Glutamatergic neuron (in vitro differentiated cells): ENCODE measurements at regions not wholly inside any gene's neighbourhood (a gene's known extent, or its start where the extent isn't known, plus 50 kb on each side); places are given as distances from the start of the nearest gene placed in this dataset.

Experiments
- DNase-seq: peaks from one replicate; pipeline ENCODE4 v3.0.0; 2022
- H3K27ac Mint-ChIP-seq: one replicate; pipeline ENCODE4 v1.8.0; 2020; ENCODE audit warnings: mild to moderate bottlenecking, mixed read lengths, inconsistent platforms; ENCODE audit not compliant: unreplicated experiment
- H3K27me3 Mint-ChIP-seq: one replicate; pipeline ENCODE4 v1.8.0; 2020; ENCODE audit warnings: mild to moderate bottlenecking, moderate library complexity, mixed read lengths, inconsistent platforms; ENCODE audit not compliant: unreplicated experiment
- H3K36me3 Mint-ChIP-seq: one replicate; pipeline ENCODE4 v1.8.0; 2020; ENCODE audit warnings: mild to moderate bottlenecking, mixed read lengths, inconsistent platforms; ENCODE audit not compliant: unreplicated experiment
- H3K4me1 Mint-ChIP-seq: one replicate; pipeline ENCODE4 v1.8.0; 2020; ENCODE audit warnings: mild to moderate bottlenecking, low read depth, mixed read lengths, inconsistent platforms; ENCODE audit not compliant: unreplicated experiment
- H3K4me3 Mint-ChIP-seq: one replicate; pipeline ENCODE4 v1.8.0; 2020; ENCODE audit warnings: mild to moderate bottlenecking, mixed read lengths, inconsistent platforms; ENCODE audit not compliant: unreplicated experiment
- H3K9me3 Mint-ChIP-seq: one replicate; pipeline ENCODE4 v1.8.0; 2020; ENCODE audit warnings: mild to moderate bottlenecking, moderate library complexity, mixed read lengths, inconsistent platforms; ENCODE audit not compliant: unreplicated experiment
- CTCF ChIP-seq: fragments of 200-600 bp; sonication (generic); IDR thresholded peaks from one replicate; pipeline ENCODE4 v1.5.0; 2021; ENCODE audit not compliant: partially characterized antibody, unreplicated experiment

- Mint-ChIP-seq H3K4me1 (peaks cover 21% of the 10 kb centered on the region), H3K4me3 (no peak overlapping the region), H3K27me3 (no peaks in the 10 kb centered on the region), H3K36me3 (no peaks in the 10 kb centered on the region), H3K27ac (no peak overlapping the region), H3K9me3 (peaks cover 1% of the 10 kb centered on the region)
- no peak for TF ChIP-seq CTCF
- no peak for DNase-seq
Measured at GRCh38 chr12:24285448-24285847, 336.0 kb upstream of the SOX5 start.

DNA sequence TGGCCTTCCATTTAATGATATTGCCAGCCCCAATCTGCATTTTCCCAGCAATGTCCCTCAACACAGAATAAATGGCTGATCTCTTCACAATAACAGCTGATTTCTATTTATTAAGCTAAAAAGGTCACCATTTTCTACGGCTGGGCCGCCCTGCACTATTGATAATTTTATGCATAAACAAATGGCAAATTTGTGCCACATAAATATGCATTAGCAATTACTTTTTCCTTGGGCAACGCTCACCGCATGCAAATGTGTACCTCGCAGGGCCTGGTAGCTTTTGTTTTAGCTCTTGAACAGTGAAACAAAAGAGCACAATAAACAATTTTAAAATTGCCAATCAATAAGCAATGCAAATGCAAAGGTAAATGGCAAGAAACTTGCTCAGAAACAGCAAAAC is 331.9 kb upstream of the SOX5 start:
- H3K27ac Mint-ChIP-seq, result peak overlapping the region; percentile 36
- no peak overlapping the region for H3K4me3 Mint-ChIP-seq
- DNase-seq, result no peak
- TF ChIP-seq CTCF, result no peak
- H3K36me3 Mint-ChIP-seq, result no peaks in the 10 kb centered on the region
- H3K9me3 Mint-ChIP-seq, result no peaks in the 10 kb centered on the region
- peaks cover 19% of the 10 kb centered on the region for H3K4me1 Mint-ChIP-seq
- H3K27me3 Mint-ChIP-seq, result no peaks in the 10 kb centered on the region

DNA sequence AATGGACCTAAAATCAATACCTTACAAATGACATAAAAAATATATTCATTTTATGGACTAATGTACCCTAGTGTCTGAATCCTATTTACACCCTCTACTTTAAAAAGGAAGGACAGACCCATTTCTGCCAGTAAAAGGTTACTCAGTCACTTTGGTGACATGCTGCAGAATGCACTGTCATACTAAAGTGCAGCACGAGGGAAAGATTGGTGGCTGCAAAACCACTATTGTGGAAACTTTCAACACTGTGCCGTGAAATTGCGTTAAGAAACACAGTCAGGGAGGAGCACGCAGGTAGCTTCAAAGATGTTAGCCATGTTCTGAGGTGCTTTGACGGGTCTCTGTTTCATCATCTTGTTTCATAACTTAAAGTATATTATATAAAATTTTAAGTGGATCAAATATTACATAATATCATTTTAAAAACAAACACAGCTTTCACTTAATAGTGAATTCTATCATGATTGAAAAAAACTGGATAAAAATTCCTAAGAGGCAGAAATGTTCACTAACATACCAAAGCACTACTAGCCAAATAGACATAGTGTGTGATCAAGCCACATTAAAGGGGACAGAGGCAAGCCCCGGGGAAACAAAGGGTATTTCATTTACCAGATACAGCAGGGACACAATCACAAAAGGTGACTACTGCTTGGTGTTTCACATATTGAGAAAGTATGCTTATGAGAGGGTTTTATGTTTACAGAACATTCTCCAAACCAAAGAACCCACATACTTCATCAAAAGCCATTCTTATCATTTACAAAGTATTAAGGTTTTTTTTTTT is 330.8 kb upstream of the SOX5 start:
- DNase-seq, result no peak
- no peak for TF ChIP-seq CTCF
- Mint-ChIP-seq H3K27me3 (no peaks in the 10 kb centered on the region), H3K27ac (no peak overlapping the region), H3K36me3 (no peaks in the 10 kb centered on the region), H3K4me3 (no peak overlapping the region), H3K4me1 (peaks cover 19% of the 10 kb centered on the region), H3K9me3 (no peaks in the 10 kb centered on the region)

DNA sequence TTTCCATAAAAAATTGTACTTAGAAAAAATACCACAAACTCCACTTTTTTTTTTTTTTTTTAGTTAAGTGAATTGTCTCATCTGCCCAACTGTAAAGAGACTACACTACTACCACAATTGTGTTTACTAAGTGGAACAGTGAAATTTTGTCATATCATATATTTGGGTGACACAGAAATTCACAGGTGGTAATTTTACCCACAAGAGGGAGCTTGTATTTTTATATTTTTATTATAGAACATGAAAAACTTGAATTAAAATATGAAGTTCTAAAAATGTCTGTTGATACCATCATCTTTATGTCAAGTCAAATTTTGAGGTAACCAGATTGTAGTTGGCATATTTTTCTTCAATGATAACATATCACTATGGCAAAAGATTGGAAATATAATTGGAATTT is 329.4 kb upstream of the SOX5 start:
- H3K36me3 Mint-ChIP-seq, result no peaks in the 10 kb centered on the region
- no peak for TF ChIP-seq CTCF
- no peak overlapping the region for H3K4me3 Mint-ChIP-seq
- H3K9me3 Mint-ChIP-seq, result no peaks in the 10 kb centered on the region
- no peak overlapping the region for H3K27ac Mint-ChIP-seq
- DNase-seq, result no peak
- peaks cover 18% of the 10 kb centered on the region for H3K4me1 Mint-ChIP-seq
- no peaks in the 10 kb centered on the region for H3K27me3 Mint-ChIP-seq

GRCh38 chr12:24270965-24271364 is 321.5 kb upstream of the SOX5 start:
- Mint-ChIP-seq H3K27ac (no peak overlapping the region), H3K9me3 (no peaks in the 10 kb centered on the region), H3K36me3 (no peaks in the 10 kb centered on the region), H3K4me3 (no peak overlapping the region), H3K27me3 (no peaks in the 10 kb centered on the region), H3K4me1 (no peaks in the 10 kb centered on the region)
- TF ChIP-seq CTCF, result no peak
- DNase-seq, result no peak
